ENCODE measurements at regions not wholly inside any gene's neighbourhood (a gene's known extent, or its start where the extent isn't known, plus 50 kb on each side); places are given as distances from the start of the nearest gene placed in this dataset.

DNA sequence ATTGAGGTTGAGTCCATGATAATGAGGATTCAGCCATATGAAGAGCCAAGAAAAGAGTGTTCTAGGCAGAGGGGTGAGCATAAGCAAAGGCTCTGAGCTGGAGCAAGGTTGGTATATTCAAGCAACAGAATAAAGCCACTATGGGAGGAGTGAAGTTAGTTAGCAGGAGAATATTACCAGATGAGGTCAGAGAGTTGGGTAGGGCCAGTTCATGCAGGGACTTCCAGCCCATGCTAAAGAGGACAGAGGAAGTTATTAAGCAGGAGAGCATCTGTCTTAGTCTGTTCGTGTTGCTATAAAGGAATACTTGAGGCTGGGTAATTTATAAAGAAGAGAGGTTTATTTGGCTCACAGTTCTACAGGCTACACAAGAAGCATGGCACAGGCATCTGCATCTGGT lies 57.1 kb upstream of the ATG10 start:
- DNase-seq (ENCODE audit: low read depth): no peak

DNA sequence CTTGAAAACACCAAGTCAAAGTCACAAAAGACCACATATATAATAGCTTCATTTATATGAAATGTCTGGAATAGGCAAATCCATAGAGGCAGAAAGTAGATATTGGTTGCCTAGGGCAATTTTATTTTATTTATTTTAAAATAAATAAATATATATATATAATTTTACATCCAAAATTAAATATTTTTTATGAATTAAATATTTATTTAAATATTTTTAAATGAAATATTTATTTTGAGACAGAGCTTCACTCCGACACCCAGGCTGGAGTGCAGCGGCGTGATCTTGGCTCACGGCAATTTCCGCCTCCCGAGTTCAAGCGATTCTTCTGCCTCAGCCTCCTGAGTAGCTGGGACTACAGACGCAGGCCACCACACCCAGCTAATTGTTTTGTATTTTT lies 58.9 kb upstream of the ATG10 start:
- DNase-seq (ENCODE audit: low read depth): no peak

DNA sequence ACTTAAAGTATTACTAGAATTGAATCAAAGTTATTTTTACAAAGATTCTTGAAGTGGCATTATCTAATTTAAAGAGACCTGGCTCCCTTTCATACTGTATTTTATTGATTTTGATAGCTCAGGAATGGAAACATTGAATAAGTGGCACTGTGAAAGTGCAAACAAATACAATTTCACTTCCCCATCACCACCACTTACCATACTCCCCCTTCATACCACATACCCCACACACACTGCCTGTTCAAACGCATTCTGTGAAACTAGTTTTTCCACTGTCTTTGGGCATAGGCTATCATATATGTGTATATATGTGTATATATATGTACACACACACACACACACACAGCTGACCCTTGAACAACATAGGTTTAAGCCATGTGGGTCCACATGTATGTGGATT lies 62.1 kb upstream of the ATG10 start:
- DNase-seq (ENCODE audit: low read depth): no peak

DNA sequence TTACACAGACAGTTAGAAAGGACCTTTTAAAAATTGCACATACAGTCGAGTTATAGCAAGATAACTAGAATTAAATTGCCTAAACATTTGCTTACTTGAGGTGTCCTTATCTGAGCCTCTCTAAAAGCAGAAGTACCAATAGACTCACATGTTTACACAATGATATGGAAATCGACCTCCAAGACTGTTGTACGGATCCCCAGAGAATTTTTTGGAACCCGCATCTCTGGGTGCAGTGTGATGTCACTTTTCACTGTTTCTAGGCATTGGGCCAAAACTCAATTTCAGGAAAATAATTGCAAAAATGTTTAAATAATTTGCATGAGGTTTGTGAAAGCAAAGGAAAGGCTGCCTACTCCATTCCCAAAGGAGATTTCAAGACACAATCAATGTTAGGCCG lies 63.1 kb upstream of the ATG10 start:
- DNase-seq (ENCODE audit: low read depth): no peak

DNA sequence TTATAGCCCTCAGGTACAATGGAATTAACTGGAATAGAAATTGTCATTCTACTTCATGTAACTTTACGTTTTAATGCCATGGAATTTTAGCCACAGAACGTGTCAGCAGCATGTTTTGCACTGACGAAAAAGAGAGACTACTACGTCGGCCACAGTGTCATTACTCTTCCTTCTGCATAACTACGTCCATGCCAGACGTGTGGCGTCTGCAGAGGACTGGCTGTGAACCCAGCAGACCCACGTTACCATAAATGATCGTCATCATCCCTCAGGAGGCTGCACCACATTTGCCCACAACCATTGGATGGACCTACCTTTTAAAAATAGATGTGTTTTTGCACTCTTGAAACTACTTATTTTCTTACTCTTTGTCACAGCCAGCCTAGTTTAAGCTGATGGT lies 63.8 kb upstream of the ATG10 start:
- DNase-seq (ENCODE audit: low read depth): no peak

DNA sequence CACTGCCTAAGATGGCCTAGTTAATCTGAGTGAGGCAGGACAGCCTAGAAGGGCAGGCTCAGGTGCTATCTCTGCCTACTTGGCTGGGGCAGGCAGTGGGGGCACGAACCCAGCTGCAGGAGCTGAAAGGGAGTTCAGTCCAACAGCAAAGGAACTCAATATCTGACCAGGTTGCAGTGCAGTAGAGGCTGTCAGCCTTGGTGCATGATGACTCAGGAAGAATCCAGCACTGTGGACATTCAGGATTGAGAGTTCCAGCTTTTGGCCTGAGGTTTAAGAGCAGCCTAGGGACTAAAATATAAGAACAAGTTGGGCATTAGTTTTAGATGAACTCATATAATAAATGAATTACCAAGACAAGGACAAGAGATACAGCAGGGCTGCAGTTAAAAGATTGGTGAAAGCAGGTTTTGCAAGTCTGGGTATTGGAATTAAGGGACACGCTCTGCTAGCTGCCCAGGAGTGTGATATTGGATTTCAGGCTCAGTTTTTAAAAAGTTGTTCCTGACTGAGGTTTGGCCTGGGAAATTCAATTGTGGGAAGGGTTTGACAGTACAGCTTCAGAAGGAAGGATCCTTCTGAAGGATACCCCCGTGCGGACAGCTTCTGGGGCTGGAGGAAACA lies 64.7 kb upstream of the ATG10 start:
- no peak for DNase-seq (ENCODE audit: low read depth)

DNA sequence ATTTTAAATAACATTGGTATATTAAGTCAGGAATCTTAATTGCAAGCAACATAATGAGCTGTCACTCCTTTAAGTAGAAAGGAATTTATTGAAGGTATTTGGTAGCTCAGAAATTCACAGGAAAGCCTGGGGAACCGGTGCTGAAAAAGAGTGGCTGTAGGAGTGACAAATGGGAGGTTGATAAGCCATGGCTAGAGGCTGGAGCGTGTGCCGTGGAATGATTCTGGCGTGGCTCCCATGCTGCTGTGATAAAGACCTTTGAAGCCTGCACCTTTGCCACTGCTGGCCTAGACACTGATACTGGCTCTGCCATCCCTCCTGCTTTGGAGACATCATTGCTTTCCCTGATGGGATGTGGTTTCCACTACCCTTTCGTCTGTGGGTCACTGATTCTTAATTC lies 65.7 kb upstream of the ATG10 start:
- DNase-seq (ENCODE audit: low read depth): no peak

DNA sequence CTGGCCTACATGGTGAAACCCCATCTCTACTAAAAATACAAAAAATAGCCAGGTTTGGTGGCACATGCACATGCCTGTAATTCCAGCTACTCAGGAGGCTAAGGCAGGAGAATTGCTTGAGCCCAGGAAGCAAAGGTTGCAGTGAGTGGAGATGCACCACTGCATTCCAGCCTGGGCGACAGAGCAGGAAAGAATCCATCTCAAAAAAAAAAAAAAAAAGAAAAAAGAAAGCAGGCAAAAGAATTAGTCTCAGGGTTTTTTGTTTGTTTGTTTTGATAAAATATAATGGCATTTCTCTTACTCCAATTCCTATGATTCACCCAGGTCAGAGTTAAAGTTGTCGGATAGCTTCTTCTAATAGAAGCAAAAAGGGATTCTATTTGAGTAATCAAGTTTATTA lies 67.0 kb upstream of the ATG10 start:
- no peak for DNase-seq (ENCODE audit: low read depth)

DNA sequence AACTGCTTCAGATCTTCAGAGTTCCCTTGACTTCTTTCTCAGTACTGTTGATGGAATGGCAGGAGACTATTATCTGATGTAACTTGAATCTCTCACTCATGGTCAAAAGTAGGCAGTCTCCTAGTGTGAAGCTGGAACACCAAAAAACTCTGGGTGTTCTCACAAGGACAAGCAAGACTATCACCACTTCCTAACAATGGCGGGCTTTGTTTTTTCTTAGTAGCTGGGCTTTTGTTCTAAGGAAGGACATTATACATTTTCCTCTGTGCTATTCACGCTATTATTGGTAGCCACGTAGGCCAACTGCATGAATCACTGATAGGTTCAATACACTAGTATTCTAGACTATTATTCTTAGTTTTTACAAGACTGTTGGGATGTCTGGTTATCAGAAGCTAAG lies 67.7 kb upstream of the ATG10 start:
- DNase-seq (ENCODE audit: low read depth): no peak

DNA sequence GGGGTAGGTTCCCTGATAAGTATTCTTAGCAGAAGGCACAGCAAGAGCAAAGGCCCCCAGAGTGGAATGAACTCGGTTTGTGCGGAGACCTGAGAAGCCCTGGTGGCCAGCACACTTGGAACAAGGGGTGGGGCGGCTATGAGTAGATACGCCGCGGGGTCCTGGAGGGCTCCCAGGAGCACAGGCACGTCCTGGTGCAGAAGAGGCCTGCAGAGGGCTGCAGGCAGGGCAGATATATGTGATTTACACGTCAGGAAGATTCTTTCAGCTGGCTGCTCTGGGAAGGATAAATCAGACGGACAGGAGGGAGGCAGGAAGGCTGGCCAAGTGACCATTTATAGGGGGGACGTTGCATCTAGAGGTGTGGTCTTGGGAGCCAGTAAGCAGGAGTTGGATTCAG lies 70.2 kb upstream of the ATG10 start:
- DNase-seq (ENCODE audit: low read depth): no peak

DNA sequence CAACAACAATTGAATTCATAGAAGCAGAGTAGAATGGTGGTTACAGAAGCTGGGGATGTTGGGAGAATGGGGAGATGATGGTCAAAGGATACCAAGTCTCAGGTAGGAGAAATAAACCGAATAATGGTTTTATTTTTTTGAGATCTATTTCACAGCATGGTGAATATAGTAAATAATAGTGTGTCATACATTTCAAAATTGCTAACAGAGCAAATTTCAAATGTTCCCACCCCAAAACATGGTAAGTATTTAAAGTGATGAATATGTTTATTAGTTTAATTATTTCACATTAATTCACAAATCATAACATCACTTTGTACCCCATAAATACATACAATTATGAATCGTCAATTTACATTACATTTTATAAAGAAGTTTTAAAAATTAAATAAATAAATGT lies 72.7 kb upstream of the ATG10 start:
- no peak for DNase-seq (ENCODE audit: low read depth)

DNA sequence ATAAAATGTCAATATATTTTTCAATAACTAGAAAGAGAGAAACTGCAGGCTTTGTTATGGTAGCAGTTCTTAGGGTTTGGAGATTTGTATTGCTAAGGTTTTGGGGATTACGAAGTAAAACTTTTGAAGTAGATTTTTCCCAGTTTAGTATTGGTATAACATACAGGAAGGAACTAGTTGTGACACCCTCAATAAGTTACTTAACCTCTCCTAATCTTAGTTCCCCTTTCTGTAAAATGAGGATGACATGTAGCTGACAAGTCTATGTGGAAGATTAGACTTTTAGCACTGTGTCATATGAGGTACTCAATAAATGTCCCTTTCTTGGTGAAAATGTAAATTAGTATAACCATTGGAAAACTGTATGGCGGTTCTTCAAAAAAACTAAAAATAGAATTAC lies 73.4 kb upstream of the ATG10 start:
- DNase-seq (ENCODE audit: low read depth): no peak

DNA sequence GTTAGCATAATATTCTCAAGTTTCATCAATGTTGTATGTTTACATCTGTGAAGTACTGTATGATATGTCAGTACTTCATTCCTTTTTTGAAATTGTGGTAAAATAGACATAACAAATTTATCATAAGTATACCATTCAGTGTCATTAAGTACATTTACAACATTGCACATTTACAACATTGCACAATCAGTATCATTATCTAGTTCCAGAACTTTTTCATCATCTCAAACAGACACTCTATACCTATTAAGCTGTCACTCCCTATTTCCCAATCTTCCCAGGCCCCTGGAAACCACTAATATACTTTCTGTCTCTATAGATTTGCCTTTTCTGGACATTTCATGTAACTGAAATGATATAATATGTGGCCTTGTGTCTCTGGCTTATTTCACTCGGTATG lies 75.1 kb upstream of the ATG10 start:
- no peak for DNase-seq (ENCODE audit: low read depth)

DNA sequence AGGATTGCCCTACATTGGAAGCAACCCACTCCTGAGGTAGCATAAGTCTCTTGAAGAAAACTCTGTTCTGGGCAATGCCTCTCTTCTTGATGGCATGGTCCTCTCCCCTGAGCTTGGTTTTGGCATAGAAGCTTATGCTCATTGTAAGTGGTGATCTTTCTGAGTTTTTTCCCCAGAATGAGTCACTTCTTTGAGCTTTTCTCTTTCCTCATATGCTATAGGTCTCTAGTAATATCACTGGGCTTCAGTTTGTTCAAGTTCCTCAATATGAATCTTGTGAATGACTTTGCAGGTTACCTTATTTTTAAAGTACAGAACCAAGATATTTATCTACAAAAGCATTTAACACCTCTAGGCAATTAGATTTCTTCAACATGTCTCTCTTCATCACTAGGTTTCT lies 76.5 kb upstream of the ATG10 start:
- no peak for DNase-seq (ENCODE audit: low read depth)

DNA sequence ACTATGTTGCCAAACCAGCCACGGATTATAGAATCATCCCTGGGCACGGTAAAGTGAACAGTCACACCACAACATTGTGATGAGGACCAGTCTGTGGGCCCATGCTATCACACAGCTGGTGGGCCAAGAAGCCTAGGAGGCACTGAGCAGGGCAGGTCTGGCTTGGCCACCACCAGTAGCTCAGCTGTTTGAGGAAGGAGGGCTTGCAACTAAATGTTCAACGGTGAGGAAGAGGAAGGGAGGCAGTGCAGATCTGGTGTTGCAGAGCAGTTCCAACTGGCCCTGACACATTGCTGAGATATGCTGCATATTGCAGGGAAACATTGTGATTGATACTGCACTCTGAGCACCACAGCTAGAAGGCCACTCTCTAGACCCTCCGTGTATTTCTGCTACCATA lies 77.9 kb upstream of the ATG10 start:
- DNase-seq (ENCODE audit: low read depth): no peak

DNA sequence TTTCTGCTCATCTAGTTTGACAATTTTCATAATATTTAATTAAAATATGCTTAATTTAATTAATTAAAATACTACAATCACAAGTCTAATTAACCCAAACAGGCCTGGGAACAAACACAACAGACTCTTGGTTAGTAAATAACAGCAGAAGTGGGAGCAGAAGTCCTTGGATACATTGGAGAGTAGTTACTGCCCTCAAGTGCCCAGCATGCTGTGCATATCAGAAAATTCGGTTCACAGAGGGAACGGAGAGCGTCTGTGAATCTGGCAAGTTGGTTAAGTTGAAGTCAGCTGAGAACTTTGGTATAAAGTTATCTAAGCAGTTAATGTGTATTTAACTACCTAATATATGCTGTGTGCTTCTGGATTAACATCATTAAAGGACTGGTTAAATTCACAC lies 87.0 kb upstream of the ATG10 start:
- DNase-seq (ENCODE audit: low read depth): no peak

DNA sequence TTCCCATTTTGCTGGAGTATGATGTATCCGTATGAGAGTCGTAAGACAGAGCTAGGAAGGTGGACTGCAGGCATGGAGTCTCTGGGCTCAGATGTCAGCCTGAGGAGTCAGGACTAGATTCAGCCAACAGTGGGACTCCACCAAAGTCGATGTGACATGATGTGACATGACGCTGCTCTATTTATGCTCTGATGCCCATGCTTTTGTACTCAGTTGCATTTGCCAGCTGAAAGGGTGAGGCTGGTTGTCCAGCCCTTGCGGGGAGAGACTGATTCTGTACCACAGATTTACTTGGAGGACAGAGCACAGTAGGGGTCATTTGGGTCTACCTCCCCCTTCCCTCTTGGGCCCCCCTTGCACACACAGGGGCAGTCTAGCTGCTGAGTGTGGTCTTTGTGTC lies 88.5 kb upstream of the ATG10 start:
- DNase-seq (ENCODE audit: low read depth): no peak

DNA sequence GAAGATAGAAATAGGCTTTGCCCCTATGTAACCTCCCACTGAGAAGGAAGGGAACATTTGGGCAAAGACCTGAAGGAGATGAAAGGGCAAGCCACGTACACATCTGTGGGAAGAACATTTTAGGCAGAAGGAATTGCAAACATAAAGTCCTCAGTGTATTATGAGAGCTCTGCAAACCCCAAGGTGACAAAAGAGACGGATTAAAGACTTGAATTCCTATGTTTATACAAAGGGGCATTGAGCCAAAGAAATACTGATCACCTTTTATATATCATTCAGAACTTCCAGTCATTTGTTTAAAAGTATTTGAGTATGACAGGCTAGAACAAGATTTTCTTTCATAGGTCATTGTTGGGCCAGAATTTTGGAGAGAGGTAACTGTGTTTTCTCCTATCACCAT lies 90.2 kb upstream of the ATG10 start:
- DNase-seq (ENCODE audit: low read depth): no peak

DNA sequence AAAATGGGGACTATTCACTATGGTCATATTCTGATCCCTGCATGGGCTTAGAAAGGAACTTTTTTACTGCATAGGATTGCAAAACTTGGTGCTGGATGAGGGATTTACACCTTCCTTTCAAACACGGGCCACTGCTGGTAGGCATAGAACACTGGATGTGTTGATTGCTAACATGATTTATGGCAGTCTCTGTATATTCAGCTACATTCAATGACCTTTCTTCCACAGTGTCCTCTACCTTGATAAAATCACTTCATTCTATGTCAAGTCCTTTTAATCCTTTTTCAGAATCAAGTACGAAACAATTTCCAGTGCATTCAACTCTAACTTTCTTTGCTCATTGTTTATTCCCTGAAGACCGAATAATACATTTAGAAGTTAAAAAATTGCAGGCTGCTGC lies 91.9 kb upstream of the ATG10 start:
- DNase-seq (ENCODE audit: low read depth): no peak

DNA sequence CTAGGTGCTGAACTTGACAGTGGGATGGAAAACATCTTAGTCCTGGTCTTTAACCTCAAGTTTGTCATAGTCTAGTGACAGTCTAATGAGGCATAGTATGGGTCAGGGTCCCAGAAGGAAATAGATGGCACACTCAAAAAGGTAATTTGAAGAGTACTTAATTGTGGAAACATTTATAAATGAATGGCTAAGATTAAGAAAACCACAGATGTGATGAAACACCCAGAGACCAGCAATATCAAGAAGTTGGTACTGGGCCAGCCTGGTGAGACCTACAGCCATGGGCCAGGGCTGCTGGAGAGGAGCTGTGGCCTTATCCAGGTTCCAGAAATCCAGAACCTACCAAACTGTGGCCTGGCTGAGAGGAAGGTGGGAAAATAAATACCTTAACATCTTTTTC lies 93.5 kb upstream of the ATG10 start:
- no peak for DNase-seq (ENCODE audit: low read depth)

DNA sequence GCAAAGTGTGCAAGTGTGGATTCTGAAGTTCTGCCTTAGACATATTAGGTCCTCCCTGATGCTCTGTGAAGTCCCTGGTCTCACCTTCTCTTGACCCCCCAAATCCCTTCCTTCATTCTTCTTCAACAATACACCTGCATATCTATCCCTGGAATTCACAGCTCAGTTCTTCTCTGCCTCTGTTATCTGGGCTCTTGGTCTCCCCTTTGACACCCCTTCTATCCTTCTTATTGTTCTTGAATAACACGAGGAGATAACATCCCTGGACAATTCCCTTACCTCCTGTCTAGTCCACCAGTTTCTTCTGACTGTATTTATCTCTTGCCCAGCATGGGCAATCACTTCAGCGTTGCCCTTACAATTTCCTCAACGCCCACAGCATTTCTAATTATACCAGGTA lies 104.8 kb upstream of the ATG10 start:
- no peak for DNase-seq (ENCODE audit: low read depth)

DNA sequence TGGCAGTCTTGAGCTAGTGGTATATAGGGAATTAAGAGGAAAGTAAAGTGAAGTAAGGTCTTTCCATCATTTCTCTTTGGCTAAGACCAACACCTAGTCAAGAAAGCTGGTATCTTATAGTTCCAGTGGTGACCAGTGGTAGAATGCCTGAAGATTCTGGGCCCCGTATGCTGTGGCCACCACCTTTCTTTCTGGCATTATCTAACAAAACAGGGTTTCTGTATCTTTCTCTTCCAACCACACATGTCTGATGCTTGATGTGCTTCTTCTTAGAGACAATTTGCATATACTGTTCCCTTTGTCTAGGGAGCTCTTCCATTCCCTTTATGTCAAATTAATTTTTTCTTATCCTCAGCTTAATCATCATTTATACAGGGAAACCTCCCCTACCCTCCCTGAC lies 109.9 kb upstream of the SSBP2 start:
- DNase-seq (ENCODE audit: low read depth): no peak

DNA sequence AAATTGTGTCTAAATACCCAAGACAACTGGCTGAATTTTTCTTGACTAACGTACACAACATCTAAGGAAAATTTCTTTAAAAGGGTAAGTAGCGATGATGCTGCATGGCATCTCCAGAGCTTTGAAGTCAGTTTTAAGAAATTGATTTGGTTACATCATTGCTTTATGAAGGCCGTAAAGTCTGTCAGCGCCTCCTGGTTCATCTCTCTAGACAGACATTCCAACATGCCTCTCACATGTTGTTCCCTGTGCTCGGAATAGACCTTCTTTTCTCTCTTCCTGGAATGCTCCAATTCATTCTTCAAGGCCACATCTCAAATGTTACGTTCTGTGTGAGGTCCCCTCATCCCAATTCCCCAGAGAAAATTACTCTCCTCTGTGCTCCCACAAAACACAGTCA lies 108.7 kb upstream of the SSBP2 start:
- DNase-seq (ENCODE audit: low read depth): no peak

DNA sequence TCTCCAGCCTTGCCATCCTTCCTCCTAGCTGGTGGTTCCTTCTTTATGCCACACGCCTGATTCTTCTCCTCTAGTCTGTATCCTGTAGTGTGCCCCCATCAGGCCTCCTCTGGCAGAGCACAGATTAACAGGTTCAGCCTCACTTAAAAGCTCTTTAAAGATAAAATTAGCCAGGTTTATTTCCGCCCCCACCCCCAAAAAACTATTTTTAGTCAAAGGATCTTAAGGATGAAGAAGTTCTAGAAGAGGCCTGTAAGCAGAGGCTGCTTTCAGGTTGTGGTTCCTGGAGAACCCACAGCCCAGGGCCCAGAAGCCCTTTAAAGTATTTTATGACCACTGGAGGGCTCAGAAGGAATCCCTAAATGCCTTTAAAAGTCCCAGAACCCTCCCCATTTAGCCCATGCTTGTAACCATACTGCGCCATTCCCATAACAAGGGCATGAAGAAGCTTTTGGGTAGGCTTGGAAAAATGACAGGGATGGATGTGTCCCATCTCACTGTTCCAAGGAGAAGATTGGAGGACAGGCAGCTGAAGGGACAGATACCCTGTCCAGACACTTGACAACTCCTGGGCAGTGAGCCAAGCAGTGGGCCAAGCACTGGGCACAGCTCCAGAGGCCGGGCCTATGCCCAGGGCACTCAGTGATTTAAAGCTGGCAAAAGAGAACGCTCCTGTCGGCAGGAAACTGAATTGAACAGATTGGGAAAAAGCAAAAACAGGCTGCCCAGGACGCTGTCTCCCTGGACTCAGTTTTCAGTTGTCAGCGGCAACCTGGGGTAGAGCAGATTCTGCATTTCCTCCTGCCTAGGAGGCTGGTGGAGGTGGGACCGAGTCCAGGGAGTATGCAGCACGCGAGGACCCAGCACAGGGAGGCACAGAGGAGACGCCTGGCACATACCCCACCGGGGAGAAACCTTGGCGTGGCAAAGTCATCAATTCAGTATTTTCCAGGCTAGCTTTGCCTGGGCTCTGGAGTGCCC lies 106.3 kb upstream of the SSBP2 start:
- no peak for DNase-seq (ENCODE audit: low read depth)
